Kidney epithelial cell (primary cell): ENCODE measurements at regions not wholly inside any gene's neighbourhood (a gene's known extent, or its start where the extent isn't known, plus 50 kb on each side); places are given as distances from the start of the nearest gene placed in this dataset.

Source experiments
- DNase-seq: peaks from one replicate; pipeline ENCODE4 v3.0.0-alpha.2; 2010; ENCODE audit warnings: low read depth
- H3K27me3 ChIP-seq: 2 replicates; pipeline ENCODE4 v1.6.0; 2011; ENCODE audit warnings: low read length; ENCODE audit not compliant: control insufficient read depth, insufficient read depth
- H3K36me3 ChIP-seq: 2 replicates; pipeline ENCODE4 v1.5.1; 2011; ENCODE audit warnings: low read length; ENCODE audit not compliant: control insufficient read depth, insufficient read depth
- H3K4me3 ChIP-seq: 2 replicates; pipeline ENCODE4 v1.5.1; 2011; ENCODE audit warnings: low read depth, mild to moderate bottlenecking, control low read depth, low read length
- CTCF ChIP-seq: IDR thresholded peaks from 2 replicates; pipeline ENCODE4 v1.5.1; 2011; ENCODE audit warnings: mild to moderate bottlenecking, moderate library complexity, low read length, control low read depth, inconsistent platforms; ENCODE audit not compliant: insufficient read depth, poor library complexity, severe bottlenecking

GRCh38 chr16:80466024-80466987 lies 74.5 kb upstream of the DYNLRB2 start:
- TF ChIP-seq CTCF: peak; percentile 88
- Histone ChIP-seq H3K4me3 (no peak overlapping the region), H3K36me3 (no peaks in the 10 kb centered on the region), H3K27me3 (no peaks in the 10 kb centered on the region)
- DNase-seq: no peak

- no peak for TF ChIP-seq CTCF
- DNase-seq: peak; percentile 14
- Histone ChIP-seq H3K4me3 (no peak overlapping the region), H3K27me3 (no peaks in the 10 kb centered on the region), H3K36me3 (no peaks in the 10 kb centered on the region)
These were observed 76.9 kb upstream of the DYNLRB2 start for GRCh38 chr16:80463751-80464495.

GRCh38 chr16:80463326-80463725 lies 77.5 kb upstream of the DYNLRB2 start:
- DNase-seq: no peak
- Histone ChIP-seq H3K4me3 (no peak overlapping the region), H3K27me3 (no peaks in the 10 kb centered on the region), H3K36me3 (no peaks in the 10 kb centered on the region)
- TF ChIP-seq CTCF: no peak

GRCh38 chr16:80462917-80463316 lies 77.9 kb upstream of the DYNLRB2 start:
- no peaks in the 10 kb centered on the region for H3K27me3 ChIP-seq
- no peak overlapping the region for H3K4me3 ChIP-seq
- no peak for DNase-seq
- no peak for TF ChIP-seq CTCF
- no peaks in the 10 kb centered on the region for H3K36me3 ChIP-seq

- Histone ChIP-seq H3K27me3 (no peaks in the 10 kb centered on the region), H3K36me3 (no peaks in the 10 kb centered on the region), H3K4me3 (no peak overlapping the region)
- no peak for DNase-seq
- TF ChIP-seq CTCF: no peak
These were observed 79.8 kb upstream of the DYNLRB2 start for GRCh38 chr16:80460988-80461387.
